ENCODE measurements at regions not wholly inside any gene's neighbourhood (a gene's known extent, or its start where the extent isn't known, plus 50 kb on each side); places are given as distances from the start of the nearest gene placed in this dataset.
"Not testable (repeated sequence)": the region's sequence is repeated elsewhere in the genome, so short reads cannot be mapped to it uniquely, and the experiment has no call there.

DNA sequence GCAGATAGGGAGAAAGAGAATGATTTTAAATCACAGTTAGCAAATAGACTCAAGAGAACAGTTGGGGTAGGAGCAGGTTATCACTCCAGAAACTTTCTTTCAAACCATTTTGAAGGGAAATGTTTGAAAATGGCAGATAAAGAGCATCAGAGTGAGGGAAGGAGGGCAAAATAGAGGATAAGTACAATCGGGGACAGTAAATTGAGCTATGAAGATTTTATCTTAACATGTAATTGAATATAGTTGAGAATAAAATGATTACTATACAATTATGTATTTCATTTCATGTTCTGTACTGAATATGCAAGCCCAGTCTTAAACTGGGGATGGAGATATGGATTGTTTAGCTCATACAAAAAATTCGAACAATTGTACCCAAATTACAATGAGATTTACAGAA lies 54.0 kb downstream of the MAP10 start:
- no peak for DNase-seq

DNA sequence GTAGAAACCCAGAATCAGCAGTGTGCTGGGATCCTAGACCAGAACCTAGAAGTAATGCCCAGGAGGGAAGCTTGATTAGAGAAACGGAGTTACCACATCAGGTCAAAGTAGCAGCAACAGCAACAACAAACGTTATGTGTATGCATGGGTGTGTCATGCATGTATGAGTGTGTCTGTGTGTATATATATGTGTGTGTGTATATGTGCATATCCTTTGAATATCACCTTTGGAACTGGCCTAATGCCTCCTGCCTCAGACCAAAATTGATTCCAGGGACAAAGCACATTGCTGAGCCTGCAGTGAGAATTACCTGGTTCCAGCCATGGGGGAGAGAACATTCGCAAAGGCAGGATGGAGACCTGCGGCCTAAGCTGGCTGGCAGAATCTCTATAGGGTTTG lies 55.9 kb downstream of the MAP10 start:
- no peak for DNase-seq

GRCh38 chr1:232863544-232864275 lies 58.5 kb downstream of the MAP10 start:
- no peak for DNase-seq

DNA sequence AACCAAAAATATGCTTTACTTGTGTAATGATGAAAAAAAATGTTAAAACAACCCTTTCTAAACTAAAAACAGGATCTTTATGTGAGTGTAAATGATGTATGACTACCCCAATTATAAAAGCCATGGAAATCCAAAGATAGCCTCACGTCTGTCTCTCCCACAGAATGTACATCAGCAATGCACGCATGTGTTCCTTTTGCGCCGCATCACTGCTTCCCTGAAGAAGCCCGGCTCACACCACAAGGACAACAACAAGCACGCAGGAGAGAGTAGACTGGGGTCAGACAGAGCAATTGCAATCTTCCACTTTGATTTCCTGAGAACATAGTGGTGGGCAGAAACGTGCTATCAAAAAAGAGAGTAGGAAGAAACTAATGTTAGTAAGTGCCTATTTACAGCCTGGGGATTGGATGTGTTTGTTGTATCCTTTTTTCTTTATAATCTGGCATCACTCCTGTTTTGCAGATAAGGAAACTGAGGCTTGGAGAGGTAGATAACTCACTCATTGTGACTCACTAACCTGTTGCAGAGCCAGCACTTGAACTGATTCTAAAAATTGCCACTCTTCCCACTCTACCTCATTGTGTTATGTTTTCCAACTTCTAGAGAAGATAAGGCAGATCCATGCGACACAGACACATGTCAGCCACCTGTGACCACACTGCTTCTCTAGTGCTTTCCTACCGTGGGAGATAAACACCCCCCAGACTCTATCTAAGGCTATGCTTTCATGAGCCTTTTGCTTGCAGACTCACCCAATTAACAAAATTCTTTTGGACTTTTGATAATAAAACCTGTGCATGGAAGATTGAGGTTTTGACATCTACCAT lies 60.1 kb downstream of the MAP10 start:
- no peak for DNase-seq

DNA sequence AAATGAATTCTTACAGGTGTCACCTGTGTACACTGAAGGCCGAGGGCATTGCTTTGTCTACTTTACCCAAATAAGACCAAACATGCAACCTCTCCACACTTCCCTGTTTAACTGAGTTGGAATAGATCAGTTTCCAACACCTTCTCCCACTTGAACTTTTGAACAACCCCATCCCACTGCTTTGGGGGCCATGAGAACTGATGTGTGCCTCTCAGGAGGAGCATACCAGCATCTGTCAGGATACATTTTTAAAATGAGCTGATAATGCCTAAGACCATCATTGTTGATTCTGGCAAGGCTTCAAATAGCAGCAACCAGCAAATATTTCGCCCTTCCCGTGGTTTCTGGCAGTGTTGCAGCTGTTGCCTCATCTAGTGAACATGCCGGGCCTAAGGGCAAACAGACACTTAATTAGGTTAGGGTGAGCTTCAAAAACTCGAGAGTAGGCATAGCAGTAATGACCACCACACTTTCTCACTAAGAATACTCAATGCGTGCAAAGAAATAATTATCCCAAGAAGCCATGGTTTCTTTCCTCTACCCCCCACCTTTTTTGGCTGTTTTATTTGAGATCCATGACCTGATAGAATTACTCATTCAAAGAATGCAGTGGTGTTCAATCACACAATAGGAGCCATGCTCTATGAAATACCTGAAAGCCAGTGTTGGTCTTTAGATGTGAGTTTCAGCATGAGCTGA lies 63.7 kb downstream of the MAP10 start:
- DNase-seq: peak; percentile 2

GRCh38 chr1:232871291-232871969 lies 66.2 kb downstream of the MAP10 start:
- not testable (repeated sequence) for DNase-seq

DNA sequence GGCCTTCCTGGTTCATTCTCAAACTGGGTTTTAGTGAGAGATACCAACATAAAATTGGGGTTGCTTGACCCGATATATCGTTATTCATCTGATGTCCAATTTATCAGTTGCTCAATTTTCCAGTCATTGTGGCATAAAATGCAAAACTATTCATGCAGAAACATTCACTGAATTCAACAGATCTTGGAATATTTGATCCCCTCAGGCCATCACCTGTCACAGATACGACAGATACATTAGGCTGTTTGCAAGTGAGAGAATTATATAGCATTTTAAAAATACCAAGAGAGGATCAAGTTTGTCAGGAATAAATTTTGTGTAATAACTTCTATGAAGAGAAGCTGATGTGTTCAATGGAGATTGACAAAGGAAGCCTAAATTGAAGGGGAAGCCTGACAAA lies 67.1 kb downstream of the MAP10 start:
- DNase-seq: no peak

- DNase-seq: no peak
Observed at GRCh38 chr1:232872738-232873137, 67.5 kb downstream of the MAP10 start.

DNA sequence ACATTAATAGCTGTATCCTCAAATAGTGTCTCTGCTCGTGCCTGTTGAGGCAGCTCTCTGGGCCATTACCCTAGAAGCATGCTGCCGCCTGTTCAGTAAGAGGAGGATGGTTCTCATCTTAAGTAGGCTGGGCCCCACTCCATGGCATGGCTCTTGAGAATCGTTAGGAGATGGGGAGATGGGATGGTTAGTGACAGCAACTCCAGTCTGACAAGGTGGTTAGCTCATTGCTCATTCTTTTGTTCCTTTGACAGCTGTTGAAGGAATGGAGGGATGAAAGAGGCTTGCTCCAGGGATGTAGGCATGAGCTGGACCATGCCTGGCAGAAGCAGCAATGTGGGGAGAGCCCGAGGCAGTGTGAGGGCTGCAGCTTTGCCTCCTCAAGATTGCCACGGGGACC lies 68.2 kb downstream of the MAP10 start:
- no peak for DNase-seq

- no peak for DNase-seq
Observed at GRCh38 chr1:232873931-232874330, 68.7 kb downstream of the MAP10 start.

DNA sequence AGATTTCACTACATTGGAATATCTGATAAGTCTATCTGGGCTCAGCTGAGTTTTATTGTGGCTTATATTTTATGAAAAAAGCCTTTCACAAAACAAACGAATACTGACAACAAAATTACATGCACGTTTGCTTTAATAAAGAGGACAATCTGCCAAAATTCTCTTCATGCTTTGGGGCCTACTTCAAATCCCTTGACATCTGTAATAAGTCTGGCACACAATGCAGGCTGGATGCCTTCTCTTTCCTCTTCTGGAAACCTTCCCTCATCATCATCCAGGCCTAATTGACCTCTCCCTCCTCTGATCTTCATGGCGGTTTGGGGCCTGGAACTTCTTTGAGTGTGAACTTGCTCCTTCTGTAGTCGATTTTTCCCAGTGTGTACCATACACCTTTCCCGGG lies 70.3 kb downstream of the MAP10 start:
- no peak for DNase-seq

GRCh38 chr1:232876506-232877364 lies 71.5 kb downstream of the MAP10 start:
- no peak for DNase-seq

DNA sequence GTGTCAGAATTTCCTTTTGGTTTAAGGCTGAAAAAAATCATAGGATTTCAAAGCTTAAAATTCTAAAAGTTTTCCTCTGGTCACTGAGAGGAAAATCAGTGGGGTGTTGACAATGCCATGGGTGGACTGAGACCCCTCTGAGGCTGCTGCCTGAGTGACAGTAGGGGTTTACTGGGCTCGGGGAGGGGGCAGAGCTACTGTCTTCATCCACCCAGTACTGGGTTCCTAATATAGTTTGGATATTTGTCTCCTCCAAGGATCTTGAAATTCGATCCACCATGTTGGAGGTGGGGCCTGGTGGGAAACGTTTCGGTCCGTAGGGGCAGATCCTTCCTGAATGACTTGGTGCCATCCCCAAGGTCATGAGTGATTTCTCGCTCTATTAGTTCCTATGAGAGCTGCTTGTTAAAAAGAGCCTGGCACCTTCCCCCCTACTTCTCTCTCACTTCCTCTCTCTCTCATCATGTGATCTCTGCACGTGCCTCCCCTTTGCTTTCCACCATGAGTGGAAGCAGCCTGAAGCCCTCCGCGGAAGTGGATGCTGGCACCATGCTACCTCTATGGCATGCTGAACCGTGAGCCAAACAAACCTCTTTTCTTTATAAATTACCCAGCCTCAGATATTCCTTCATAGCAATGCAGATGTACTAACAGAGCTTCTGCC lies 72.3 kb downstream of the MAP10 start:
- DNase-seq: no peak

DNA sequence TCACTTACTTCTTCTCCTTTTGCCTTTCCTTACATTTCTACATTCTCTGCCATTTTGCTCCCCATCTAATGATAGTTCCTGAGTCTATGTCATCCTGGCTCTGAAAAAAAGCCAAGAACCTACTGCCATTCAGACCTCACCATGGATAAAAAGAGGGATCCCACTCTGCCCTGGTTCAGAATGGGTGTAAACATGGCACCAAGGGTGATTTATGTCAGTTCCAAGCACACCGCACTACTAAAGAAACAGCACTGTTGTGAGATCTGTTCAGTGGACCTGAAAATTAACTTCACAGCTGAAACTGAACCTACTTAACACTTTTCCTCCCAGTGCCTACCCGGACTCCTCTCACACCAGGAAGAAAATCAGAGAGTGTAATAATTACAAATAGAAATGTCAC lies 72.3 kb upstream of the NTPCR start:
- no peak for DNase-seq

GRCh38 chr1:232880354-232880753 lies 70.1 kb upstream of the NTPCR start:
- no peak for DNase-seq

DNA sequence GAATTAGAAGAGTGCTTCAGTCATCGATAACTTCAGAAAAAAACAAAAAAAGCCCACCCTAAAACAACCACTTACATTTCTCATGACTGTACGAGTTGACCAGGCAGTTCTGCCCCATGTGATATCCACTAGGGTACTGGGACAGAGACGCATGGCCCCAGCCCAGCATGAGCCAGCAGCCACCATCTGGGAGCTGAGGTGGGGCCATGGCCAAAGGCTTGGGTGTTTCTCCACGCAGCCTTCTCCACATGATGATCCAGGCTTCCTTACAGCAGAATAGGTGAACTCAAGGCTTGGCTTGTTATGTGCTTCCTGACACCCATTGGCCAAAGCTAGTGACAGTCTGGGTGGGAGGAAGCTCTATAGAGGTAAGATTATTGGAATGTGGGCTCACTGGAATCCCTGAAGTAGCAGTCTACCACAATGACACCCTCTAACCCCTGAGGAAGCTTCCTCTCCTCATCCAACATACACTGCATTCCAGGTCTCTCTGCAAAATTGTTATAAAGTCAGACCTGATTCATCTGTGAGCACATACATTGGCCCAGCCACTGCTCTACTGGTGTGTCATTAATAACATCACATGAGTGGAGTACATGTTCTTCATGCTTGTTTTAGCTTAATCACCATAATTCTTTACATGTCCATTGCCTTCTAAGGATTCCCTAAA lies 66.3 kb upstream of the NTPCR start:
- DNase-seq: no peak

DNA sequence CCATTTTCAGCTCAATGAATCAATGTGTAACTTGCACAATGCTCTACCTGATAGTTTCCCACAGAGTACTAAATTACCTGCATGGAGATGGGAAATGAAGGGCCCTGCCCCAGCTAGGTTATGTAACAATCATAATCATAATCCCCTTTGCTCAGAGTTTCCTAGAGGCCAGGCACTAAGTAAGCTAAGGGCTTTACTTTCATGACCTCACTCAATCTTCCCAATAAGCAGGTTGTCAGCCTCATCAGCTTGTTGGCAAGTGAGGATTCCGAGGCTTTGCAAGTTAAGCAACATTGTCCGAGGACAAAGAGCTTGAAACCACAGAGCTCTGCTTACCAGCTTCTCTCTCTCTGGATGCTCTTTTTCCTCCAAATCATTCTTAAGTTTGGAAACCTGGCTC lies 64.1 kb upstream of the NTPCR start:
- DNase-seq: no peak

GRCh38 chr1:232890340-232890943 lies 60.0 kb upstream of the NTPCR start:
- DNase-seq: no peak

DNA sequence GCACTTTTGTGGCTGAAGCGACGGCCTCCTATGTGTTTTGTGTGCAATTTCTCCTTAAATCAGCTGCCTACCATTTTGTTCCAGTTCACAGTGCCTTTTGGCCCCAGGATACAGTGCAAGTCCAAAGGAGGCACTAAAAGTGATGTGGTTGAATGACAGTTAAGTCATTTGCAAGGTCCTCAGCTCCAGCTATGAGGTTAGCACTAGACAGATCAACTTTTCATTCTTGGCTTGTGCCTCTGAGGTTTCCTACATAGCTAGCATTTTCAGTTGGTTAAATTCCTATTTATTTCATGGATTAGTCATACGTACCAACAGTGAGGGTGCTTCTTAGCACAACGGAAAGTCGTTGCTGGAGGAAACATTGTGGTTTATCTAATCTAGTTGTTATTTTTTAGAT lies 59.3 kb upstream of the NTPCR start:
- no peak for DNase-seq

DNA sequence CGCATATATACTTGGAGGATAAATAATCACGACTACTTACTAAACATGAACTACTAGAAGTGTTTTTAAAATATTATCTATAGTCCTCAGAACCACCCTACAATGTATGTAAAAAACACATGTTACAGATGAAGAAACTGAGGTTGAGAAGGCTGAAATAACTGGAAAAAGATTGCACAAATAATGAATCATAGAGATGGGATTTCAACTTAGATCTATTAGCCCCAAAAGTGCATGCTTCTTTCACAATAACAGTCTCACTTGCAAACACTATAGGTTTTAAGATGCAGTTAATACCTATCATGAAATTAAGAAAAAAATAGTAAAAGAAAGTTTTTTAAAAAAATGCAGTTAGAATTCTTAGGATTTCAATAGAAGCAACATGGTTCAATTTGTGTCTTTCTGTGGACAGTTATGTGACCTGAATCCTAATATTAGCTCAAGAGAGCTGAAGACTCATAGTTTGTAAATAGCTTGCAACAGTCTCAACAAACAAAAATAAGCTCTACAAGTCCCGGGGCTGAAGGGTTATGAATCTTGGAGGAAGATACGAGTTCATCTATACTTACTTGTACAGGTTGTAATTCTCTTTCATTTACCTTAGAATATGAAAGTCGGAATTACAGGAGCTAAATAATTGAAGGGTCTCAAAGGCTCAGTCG lies 58.6 kb upstream of the NTPCR start:
- DNase-seq: no peak

Measured in HCEC 1CT (cell line).